ENCODE measurements at regions not wholly inside any gene's neighbourhood (a gene's known extent, or its start where the extent isn't known, plus 50 kb on each side); places are given as distances from the start of the nearest gene placed in this dataset.

- POLR2A ChIA-PET: interaction anchor here (1.5 kb wide), 1 partner anchor 11 kb away, joined by 4 read pairs; no protein-coding TSS in a partner anchor
- in situ Hi-C loops (cut with MboI): no loop called here
- peak; percentile 55; the same call in 1 of the 3 replicates for ATAC-seq
- intact Hi-C loops (cut with micrococcal nuclease): no loop called here
- Histone ChIP-seq H3K36me3 (ENCODE audit: control insufficient read depth, insufficient read depth, low read length) (no peaks in the 10 kb centered on the region), H3K9me3 (replicated peaks; ENCODE audit: control insufficient read depth, insufficient read depth, low read depth, low read length) (no peaks in the 10 kb centered on the region), H4K20me1 (replicated peaks; ENCODE audit: control insufficient read depth, insufficient read depth, low read length) (no peaks in the 10 kb centered on the region), H3K79me2 (ENCODE audit: control insufficient read depth, insufficient read depth, low read length) (no peaks in the 10 kb centered on the region), H3K27ac (ENCODE audit: extremely low read depth, low read depth, low read length) (no peak overlapping the region), H3K9me1 (ENCODE audit: control insufficient read depth, insufficient read depth, low read length) (no peaks in the 10 kb centered on the region), H3K4me3 (no peak overlapping the region), H3K4me1 (replicated peaks in 1 of 2; ENCODE audit: control insufficient read depth in 2 of 2, insufficient read depth in 2 of 2, low read length in 2 of 2) (no peaks in the 10 kb centered on the region), H3K9ac (ENCODE audit: insufficient read depth in 1 of 2, low read depth in 2 of 2, low read length in 2 of 2) (no peak overlapping the region), H3K27me3 (ENCODE audit: control insufficient read depth in 2 of 2, insufficient read depth in 2 of 2, low read length in 2 of 2) (no peaks in the 10 kb centered on the region), H2AFZ (ENCODE audit: low read depth, low read length) (no peak overlapping the region), H3K4me2 (ENCODE audit: insufficient read depth, low read length) (no peak overlapping the region)
- WGBS (ENCODE audit: insufficient coverage, low coverage, missing lambda C conversion rate): 0% methylated on average over 3 of the region's 4 CpGs
- CTCF ChIA-PET (ENCODE audit: low intra/inter-chr PET ratio): interaction anchor here (0.6 kb wide), 1 partner anchor 579 kb away, joined by 3 read pairs; no protein-coding TSS in a partner anchor
- peak in 2 of 4 experiments; percentile 9 for DNase-seq (ENCODE audit: extremely low read depth in 1 of 4, low spot score in 3 of 4)
- BruUV-seq (replicated peaks): no TSS peak
- TF ChIP-seq VEZF1 (CRISPR knock-in tag; IDR thresholded peaks at IDR 0.05): no peak
- TF ChIP-seq CTCF (IDR thresholded peaks at IDR 0.05 in 2 of 3, conservative IDR thresholded peaks at IDR 0.05 in 1 of 3; ENCODE audit: insufficient read depth in 2 of 3, low read depth in 1 of 3, low read length in 3 of 3): peak in 1 of 3 experiments; percentile 7; a peak in 1 of 6 replicates
- FAIRE-seq: no peak
These were observed 190.5 kb upstream of the NECTIN3 start for GRCh38 chr3:110881069-110881468.

Data from K562 (cell line).